Mammary epithelial cell (primary cell): ENCODE measurements at regions not wholly inside any gene's neighbourhood (a gene's known extent, or its start where the extent isn't known, plus 50 kb on each side); places are given as distances from the start of the nearest gene placed in this dataset.

Source experiments
- EZH2 ChIP-seq: IDR thresholded peaks from 2 replicates; pipeline ENCODE4 v1.6.1; 2012; ENCODE audit warnings: low read length, inconsistent platforms, borderline replicate concordance
- TF ChIP-seq, protein P1 (sequence below), 2 donors: IDR thresholded peaks in 1 of 2; conservative IDR thresholded peaks in 1 of 2; 2 replicates each; pipeline ENCODE4 v1.5.1; 2011 to 2012; ENCODE audit warnings: inconsistent platforms in 2 of 2, low read length in 2 of 2, mild to moderate bottlenecking in 2 of 2, control low read depth in 1 of 2, low read depth in 1 of 2; ENCODE audit not compliant: insufficient read depth in 1 of 2; ENCODE audit errors: extremely low read depth in 1 of 2

DNA sequence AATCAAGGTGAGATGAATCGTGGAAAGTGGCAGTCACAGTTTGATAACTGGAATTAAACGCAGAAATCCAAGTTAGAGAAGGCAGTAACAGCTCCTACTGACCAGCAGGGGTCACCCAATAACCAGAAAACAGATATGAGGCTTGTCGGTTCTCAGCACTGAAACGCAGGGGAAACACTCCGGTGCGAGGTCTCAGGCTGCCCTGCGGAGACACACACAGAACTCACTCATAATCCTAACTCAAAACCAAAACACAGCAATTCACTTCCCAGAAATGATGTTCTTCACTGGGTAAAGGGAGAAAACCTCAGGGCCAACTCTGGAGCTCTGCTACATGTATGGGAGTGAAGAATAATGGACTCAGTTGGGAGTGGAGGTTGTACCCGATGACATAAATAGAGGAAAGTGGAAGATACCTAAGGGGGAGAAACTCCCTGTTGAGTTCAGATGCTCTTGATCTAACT lies 384.4 kb downstream of the RAPGEF2 start:
- no peak for TF ChIP-seq EZH2
- TF ChIP-seq, protein P1, sequence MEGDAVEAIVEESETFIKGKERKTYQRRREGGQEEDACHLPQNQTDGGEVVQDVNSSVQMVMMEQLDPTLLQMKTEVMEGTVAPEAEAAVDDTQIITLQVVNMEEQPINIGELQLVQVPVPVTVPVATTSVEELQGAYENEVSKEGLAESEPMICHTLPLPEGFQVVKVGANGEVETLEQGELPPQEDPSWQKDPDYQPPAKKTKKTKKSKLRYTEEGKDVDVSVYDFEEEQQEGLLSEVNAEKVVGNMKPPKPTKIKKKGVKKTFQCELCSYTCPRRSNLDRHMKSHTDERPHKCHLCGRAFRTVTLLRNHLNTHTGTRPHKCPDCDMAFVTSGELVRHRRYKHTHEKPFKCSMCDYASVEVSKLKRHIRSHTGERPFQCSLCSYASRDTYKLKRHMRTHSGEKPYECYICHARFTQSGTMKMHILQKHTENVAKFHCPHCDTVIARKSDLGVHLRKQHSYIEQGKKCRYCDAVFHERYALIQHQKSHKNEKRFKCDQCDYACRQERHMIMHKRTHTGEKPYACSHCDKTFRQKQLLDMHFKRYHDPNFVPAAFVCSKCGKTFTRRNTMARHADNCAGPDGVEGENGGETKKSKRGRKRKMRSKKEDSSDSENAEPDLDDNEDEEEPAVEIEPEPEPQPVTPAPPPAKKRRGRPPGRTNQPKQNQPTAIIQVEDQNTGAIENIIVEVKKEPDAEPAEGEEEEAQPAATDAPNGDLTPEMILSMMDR (conservative IDR thresholded peaks at IDR 0.05 in 1 of 2, IDR thresholded peaks at IDR 0.05 in 1 of 2; ENCODE audit: extremely low read depth in 1 of 2, insufficient read depth in 1 of 2, low read depth in 1 of 2, low read length in 2 of 2): peak; percentile 80 to 82
